HG03064 (cell line): ENCODE measurements at regions not wholly inside any gene's neighbourhood (a gene's known extent, or its start where the extent isn't known, plus 50 kb on each side); places are given as distances from the start of the nearest gene placed in this dataset.

ENCODE experiments used
- ATAC-seq: cut with Tn5 transposase; IDR thresholded peaks from one replicate; pipeline ENCODE4 v1.9.1; 2021; ENCODE audit warnings: low read depth; ENCODE audit not compliant: unreplicated experiment

- ATAC-seq, result no peak
Measured at GRCh38 chr13:74825152-74825937, 656.6 kb downstream of the TBC1D4 start.

GRCh38 chr13:74820809-74821208, 661.2 kb downstream of the TBC1D4 start:
- no peak for ATAC-seq

GRCh38 chr13:74819549-74819948, 662.4 kb downstream of the TBC1D4 start:
- ATAC-seq, result no peak

- no peak for ATAC-seq
Measured at GRCh38 chr13:74816737-74817136, 665.2 kb downstream of the TBC1D4 start.

GRCh38 chr13:74796157-74796556, 662.0 kb upstream of the KLF12 start:
- ATAC-seq, result no peak

- ATAC-seq, result no peak
Measured at GRCh38 chr13:74795526-74795925, 661.3 kb upstream of the KLF12 start.

GRCh38 chr13:74794582-74794981, 660.4 kb upstream of the KLF12 start:
- ATAC-seq, result no peak

GRCh38 chr13:74794147-74794546, 659.9 kb upstream of the KLF12 start:
- no peak for ATAC-seq

GRCh38 chr13:74784959-74785358, 650.8 kb upstream of the KLF12 start:
- no peak for ATAC-seq

- no peak for ATAC-seq
Measured at GRCh38 chr13:74778946-74779345, 644.7 kb upstream of the KLF12 start.

GRCh38 chr13:74778087-74778486, 643.9 kb upstream of the KLF12 start:
- ATAC-seq, result no peak

GRCh38 chr13:74774264-74774663, 640.1 kb upstream of the KLF12 start:
- ATAC-seq, result no peak

- no peak for ATAC-seq
Measured at GRCh38 chr13:74773248-74773647, 639.0 kb upstream of the KLF12 start.

GRCh38 chr13:74771964-74772363, 637.8 kb upstream of the KLF12 start:
- ATAC-seq, result no peak

GRCh38 chr13:74770361-74770760, 636.2 kb upstream of the KLF12 start:
- no peak for ATAC-seq

- ATAC-seq, result no peak
Measured at GRCh38 chr13:74769333-74769732, 635.1 kb upstream of the KLF12 start.

- ATAC-seq, result no peak
Measured at GRCh38 chr13:74768521-74769085, 634.4 kb upstream of the KLF12 start.

- no peak for ATAC-seq
Measured at GRCh38 chr13:74767050-74767449, 632.8 kb upstream of the KLF12 start.

GRCh38 chr13:74765955-74766354, 631.8 kb upstream of the KLF12 start:
- ATAC-seq, result no peak

- ATAC-seq, result no peak
Measured at GRCh38 chr13:74761801-74762757, 627.9 kb upstream of the KLF12 start.

GRCh38 chr13:74758188-74758587, 624.0 kb upstream of the KLF12 start:
- ATAC-seq, result no peak
